ENCODE measurements at regions not wholly inside any gene's neighbourhood (a gene's known extent, or its start where the extent isn't known, plus 50 kb on each side); places are given as distances from the start of the nearest gene placed in this dataset.

DNA sequence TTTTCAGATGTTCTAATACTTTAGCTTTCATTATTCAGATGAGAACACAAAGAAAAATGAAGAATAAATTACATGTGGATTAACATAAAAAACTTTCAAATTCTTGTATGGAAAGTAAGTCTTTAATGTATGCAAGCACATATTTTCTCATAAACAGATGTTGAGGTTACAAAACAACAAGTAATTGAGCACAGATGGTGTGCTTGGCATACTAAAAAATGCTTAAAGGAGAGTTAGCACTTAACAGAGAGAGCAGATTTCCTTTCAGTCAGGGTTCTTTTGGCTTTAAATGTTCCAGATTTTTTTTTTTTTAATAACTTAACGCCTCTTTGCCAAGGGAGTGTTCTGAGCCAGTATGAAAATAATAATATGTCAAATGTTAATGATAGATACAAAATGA is 96.0 kb downstream of the RASSF9 start:
- CTCF ChIA-PET: no interaction called here

DNA sequence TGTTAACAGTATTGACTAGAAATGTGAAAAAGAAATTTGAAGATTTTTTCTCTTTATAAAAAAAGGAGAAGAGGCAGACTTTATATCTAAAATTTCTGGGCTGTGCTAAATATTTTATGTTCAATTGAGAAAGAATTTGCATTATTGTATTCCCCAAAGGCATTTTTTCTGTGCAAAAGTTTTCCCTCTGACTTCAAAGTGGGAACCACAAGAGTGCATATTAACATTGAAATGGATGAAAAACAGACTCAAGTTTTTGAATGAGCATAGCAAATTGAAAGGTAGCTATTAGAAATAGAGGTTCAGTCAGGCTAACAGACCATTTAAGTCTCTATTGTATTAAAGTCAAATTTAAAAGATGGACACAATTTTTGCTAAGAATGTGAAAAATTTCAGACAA is 95.2 kb downstream of the RASSF9 start:
- CTCF ChIA-PET: interaction anchor here (1.0 kb wide), 1 partner anchor 126 kb away, joined by 4 read pairs; no protein-coding TSS in a partner anchor
- intact Hi-C loops (cut with micrococcal nuclease): no loop called here

More for the DNA sequence above, 96.0 kb downstream of the RASSF9 start:
- H3K36me3 Mint-ChIP-seq (ENCODE audit: insufficient read depth, unreplicated experiment): no peaks in the 10 kb centered on the region
- POLR2A ChIA-PET: no interaction called here
- no peaks in the 10 kb centered on the region for H3K4me1 Mint-ChIP-seq (ENCODE audit: insufficient read depth, unreplicated experiment)
- TF ChIP-seq, protein P1, sequence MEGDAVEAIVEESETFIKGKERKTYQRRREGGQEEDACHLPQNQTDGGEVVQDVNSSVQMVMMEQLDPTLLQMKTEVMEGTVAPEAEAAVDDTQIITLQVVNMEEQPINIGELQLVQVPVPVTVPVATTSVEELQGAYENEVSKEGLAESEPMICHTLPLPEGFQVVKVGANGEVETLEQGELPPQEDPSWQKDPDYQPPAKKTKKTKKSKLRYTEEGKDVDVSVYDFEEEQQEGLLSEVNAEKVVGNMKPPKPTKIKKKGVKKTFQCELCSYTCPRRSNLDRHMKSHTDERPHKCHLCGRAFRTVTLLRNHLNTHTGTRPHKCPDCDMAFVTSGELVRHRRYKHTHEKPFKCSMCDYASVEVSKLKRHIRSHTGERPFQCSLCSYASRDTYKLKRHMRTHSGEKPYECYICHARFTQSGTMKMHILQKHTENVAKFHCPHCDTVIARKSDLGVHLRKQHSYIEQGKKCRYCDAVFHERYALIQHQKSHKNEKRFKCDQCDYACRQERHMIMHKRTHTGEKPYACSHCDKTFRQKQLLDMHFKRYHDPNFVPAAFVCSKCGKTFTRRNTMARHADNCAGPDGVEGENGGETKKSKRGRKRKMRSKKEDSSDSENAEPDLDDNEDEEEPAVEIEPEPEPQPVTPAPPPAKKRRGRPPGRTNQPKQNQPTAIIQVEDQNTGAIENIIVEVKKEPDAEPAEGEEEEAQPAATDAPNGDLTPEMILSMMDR (IDR thresholded peaks at IDR 0.05; ENCODE audit: unreplicated experiment): no peak
- BruUV-seq (replicated peaks): no TSS peak
- no peak overlapping the region for H3K27ac Mint-ChIP-seq (ENCODE audit: low read depth, unreplicated experiment)
- no peak for DNase-seq (ENCODE audit: unreplicated experiment)
- no peaks in the 10 kb centered on the region for H3K9me3 Mint-ChIP-seq (ENCODE audit: unreplicated experiment)
- H3K4me3 Mint-ChIP-seq (ENCODE audit: unreplicated experiment): no peak overlapping the region
- H3K27me3 Mint-ChIP-seq (ENCODE audit: insufficient read depth, unreplicated experiment): no peaks in the 10 kb centered on the region
- intact Hi-C loops (cut with micrococcal nuclease): no loop called here

DNA sequence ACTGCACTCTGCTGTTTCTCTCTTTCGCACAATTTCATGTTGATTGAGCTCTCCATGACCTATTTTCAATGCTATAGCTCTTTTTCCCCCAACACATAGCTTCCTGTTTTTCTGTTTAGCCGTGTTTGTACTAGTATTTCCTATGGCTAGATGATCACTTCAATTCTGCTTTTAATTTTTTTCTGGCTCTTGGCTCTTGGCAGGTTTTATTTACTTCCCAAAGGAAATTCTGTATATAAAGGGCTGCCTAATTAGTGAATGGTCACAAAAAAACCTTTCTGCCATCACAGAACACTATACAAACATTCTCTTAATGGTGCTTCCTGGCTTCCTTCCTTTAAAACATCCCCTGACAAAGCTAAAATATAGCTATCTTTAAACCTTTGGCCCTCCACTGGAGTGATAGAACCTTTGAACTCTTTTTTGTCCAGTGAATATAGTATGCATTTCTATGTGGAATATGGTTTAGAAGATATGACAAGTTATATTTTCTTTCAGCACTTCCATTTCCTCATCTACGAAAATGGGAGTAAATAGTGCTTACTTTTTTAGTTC is 88.2 kb downstream of the RASSF9 start:
- CTCF ChIA-PET: interaction anchor here (0.6 kb wide), 1 partner anchor 76 kb away, joined by 3 read pairs; no protein-coding TSS in a partner anchor
- H3K36me3 Mint-ChIP-seq (ENCODE audit: insufficient read depth, unreplicated experiment): no peaks in the 10 kb centered on the region

More for the DNA sequence above, 95.2 kb downstream of the RASSF9 start:
- Mint-ChIP-seq H3K27me3 (ENCODE audit: insufficient read depth, unreplicated experiment) (no peaks in the 10 kb centered on the region), H3K27ac (ENCODE audit: low read depth, unreplicated experiment) (no peak overlapping the region), H3K4me3 (ENCODE audit: unreplicated experiment) (no peak overlapping the region), H3K9me3 (ENCODE audit: unreplicated experiment) (no peaks in the 10 kb centered on the region), H3K4me1 (ENCODE audit: insufficient read depth, unreplicated experiment) (no peaks in the 10 kb centered on the region), H3K36me3 (ENCODE audit: insufficient read depth, unreplicated experiment) (no peaks in the 10 kb centered on the region)
- BruUV-seq (replicated peaks): no TSS peak
- no peak for DNase-seq (ENCODE audit: unreplicated experiment)
- TF ChIP-seq, protein P1 (IDR thresholded peaks at IDR 0.05; ENCODE audit: unreplicated experiment): no peak
- POLR2A ChIA-PET: interaction anchor here (0.6 kb wide), 1 partner anchor 28 kb away, joined by 3 read pairs; no protein-coding TSS in a partner anchor

More for the DNA sequence above, 88.2 kb downstream of the RASSF9 start:
- POLR2A ChIA-PET: no interaction called here
- no peak overlapping the region for H3K4me3 Mint-ChIP-seq (ENCODE audit: unreplicated experiment)
- H3K27ac Mint-ChIP-seq (ENCODE audit: low read depth, unreplicated experiment): no peak overlapping the region
- no peak for DNase-seq (ENCODE audit: unreplicated experiment)
- no peaks in the 10 kb centered on the region for H3K27me3 Mint-ChIP-seq (ENCODE audit: insufficient read depth, unreplicated experiment)
- H3K4me1 Mint-ChIP-seq (ENCODE audit: insufficient read depth, unreplicated experiment): no peaks in the 10 kb centered on the region
- TF ChIP-seq, protein P1 (IDR thresholded peaks at IDR 0.05; ENCODE audit: unreplicated experiment): no peak
- no peaks in the 10 kb centered on the region for H3K9me3 Mint-ChIP-seq (ENCODE audit: unreplicated experiment)
- BruUV-seq (replicated peaks): no TSS peak
- intact Hi-C loops (cut with micrococcal nuclease): no loop called here

All from MCF 10A (cell line).